GM13977 (cell line): ENCODE measurements at regions not wholly inside any gene's neighbourhood (a gene's known extent, or its start where the extent isn't known, plus 50 kb on each side); places are given as distances from the start of the nearest gene placed in this dataset.

Source experiments
- DNase-seq: peaks from one replicate; pipeline ENCODE4 v3.0.0; 2012; ENCODE audit warnings: low spot score
- CTCF ChIP-seq: IDR thresholded peaks from 2 replicates; pipeline ENCODE4 v1.5.1; 2012; ENCODE audit warnings: mild to moderate bottlenecking, control low read depth; ENCODE audit not compliant: insufficient read depth; ENCODE audit errors: extremely low read depth, missing control alignments
- in situ Hi-C: fragments of 300-500 bp; cut with MboI; formaldehyde crosslinking; loops from one replicate; pipeline ENCODE4 v1.12.0; 2022; ENCODE audit warnings: low sequenced_read_pairs, low pct_unique_long_range_greater_than_20kb, mixed read lengths, inconsistent platforms; ENCODE audit not compliant: unreplicated experiment

DNA sequence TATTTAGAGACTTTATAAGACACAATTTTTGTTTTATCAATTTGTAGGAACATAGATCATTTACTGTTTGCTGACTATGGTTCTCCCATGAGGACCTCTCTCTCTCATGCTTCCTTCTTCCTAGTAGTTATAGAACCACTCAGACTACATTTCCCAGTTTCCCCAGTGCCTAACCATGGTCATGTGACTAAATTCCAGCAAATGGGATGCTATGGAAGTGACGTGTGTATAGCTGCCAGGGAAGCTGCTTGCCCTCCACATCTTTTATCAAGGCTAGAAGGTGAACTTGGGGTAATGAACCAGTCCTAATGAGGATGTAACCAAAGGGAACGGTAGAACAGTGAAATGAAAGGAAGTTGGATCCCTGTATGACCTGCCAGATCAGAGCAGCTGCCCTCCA is 184.0 kb downstream of the MIS18A start:
- no peak for TF ChIP-seq CTCF
- in situ Hi-C loops, result no loop called here
- DNase-seq, result no peak

- no peak for DNase-seq
- TF ChIP-seq CTCF, result no peak
- in situ Hi-C loops, result no loop called here
Observed at GRCh38 chr21:32093646-32094462, 185.0 kb downstream of the MIS18A start.

- in situ Hi-C loops, result no loop called here
- TF ChIP-seq CTCF, result no peak
Observed at GRCh38 chr21:32090956-32091355, 187.9 kb downstream of the MIS18A start.

GRCh38 chr21:32089766-32090165 is 189.1 kb downstream of the MIS18A start:
- DNase-seq, result no peak
- in situ Hi-C loops, result no loop called here
- no peak for TF ChIP-seq CTCF

More at GRCh38 chr21:32090956-32091355, 187.9 kb downstream of the MIS18A start:
- DNase-seq, result no peak

DNA sequence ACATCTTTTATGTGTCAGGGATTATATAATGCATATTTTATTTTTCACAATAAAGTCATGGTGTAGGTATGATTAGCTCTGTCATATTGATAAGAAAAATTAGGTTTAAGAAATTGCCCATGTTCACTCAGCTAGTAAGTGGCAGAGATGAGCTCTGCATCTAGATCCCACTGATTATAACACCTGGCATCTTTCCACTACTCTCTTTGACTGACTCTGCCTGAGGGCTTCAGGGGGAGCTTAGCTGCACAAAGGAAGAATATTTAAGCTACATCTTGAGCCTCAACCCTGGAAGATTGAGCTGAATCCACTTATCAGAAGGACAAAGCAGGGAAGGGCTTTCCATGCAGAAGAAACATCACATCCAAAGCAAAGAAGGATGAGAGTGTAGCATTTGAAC is 190.4 kb downstream of the MIS18A start:
- in situ Hi-C loops, result no loop called here
- DNase-seq, result no peak
- no peak for TF ChIP-seq CTCF

DNA sequence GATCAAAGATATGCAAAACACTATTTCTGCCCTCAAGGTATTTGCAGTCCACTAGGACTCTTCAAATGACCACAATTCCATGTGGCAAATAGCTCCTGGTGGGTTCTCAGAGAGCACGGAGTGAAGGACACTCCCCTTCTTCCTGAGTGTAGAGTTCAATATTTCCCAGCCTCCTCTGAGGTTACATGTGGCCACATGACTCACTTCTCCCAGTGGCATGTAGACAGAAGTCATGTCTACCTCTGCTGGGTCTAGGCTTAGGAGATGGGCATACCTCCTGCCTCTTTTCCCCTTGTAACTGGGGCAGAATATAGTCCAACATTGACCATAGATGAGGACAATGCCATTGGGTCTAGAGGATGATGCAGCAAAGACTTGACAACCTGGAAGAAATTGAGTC is 191.4 kb downstream of the MIS18A start:
- DNase-seq, result no peak
- in situ Hi-C loops, result no loop called here
- no peak for TF ChIP-seq CTCF
